Fibroblast of pulmonary artery (primary cell): ENCODE measurements at regions not wholly inside any gene's neighbourhood (a gene's known extent, or its start where the extent isn't known, plus 50 kb on each side); places are given as distances from the start of the nearest gene placed in this dataset.

Experiments used
- DNase-seq: peaks from one replicate; pipeline ENCODE4 v3.0.0-alpha.2; 2010; ENCODE audit warnings: low read depth
- H3K4me3 ChIP-seq: replicated peaks from 2 replicates; pipeline ENCODE4 v1.5.1; 2011; ENCODE audit warnings: low read depth, mild to moderate bottlenecking, control low read depth, low read length, moderate library complexity
- TF ChIP-seq, protein P1 (sequence below): IDR thresholded peaks from 2 replicates; pipeline ENCODE4 v1.5.1; 2011; ENCODE audit warnings: mild to moderate bottlenecking, control low read depth, low read length, inconsistent platforms; ENCODE audit errors: missing control alignments

DNA sequence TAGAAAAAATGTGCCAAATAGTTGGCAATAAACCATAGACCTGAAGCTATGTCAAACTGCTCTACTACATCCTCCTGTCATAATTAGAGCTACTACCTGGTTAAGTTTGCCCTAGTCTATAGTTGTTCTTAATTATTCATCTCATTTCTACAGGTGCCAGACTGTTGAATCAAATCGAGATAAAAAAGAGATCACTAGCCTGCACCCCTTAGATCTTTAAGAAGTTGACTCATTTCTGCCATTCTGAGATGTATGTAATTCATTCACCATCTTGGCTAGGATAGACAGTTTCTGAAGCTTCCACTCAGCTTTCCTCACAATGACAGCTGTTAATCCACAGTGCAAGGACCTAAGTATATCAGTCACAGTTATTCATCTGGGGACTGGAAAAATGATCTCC lies 452.1 kb upstream of the BOD1L1 start:
- TF ChIP-seq, protein P1, sequence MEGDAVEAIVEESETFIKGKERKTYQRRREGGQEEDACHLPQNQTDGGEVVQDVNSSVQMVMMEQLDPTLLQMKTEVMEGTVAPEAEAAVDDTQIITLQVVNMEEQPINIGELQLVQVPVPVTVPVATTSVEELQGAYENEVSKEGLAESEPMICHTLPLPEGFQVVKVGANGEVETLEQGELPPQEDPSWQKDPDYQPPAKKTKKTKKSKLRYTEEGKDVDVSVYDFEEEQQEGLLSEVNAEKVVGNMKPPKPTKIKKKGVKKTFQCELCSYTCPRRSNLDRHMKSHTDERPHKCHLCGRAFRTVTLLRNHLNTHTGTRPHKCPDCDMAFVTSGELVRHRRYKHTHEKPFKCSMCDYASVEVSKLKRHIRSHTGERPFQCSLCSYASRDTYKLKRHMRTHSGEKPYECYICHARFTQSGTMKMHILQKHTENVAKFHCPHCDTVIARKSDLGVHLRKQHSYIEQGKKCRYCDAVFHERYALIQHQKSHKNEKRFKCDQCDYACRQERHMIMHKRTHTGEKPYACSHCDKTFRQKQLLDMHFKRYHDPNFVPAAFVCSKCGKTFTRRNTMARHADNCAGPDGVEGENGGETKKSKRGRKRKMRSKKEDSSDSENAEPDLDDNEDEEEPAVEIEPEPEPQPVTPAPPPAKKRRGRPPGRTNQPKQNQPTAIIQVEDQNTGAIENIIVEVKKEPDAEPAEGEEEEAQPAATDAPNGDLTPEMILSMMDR = no peak
- DNase-seq = no peak
- no peak overlapping the region for H3K4me3 ChIP-seq

DNA sequence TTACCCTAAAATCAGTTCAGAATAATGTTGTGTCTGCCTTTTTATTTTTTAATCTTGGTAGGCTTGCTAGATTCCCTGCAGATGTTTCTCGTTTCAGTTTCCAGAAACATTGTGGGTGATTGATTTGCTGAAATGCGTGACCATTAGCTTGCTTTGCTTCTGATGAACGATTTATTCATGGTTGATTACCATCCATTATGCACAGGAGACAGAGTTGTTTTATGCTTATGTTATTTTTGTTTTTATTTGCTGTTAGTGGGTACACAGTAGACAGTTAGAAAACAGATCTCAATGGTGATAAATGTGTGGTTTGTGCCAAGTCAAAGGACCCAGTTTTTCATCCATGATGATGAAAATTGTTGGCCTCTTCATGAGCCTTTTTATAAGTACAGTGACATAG lies 455.6 kb upstream of the BOD1L1 start:
- no peak overlapping the region for H3K4me3 ChIP-seq
- DNase-seq = no peak
- TF ChIP-seq, protein P1 = no peak

DNA sequence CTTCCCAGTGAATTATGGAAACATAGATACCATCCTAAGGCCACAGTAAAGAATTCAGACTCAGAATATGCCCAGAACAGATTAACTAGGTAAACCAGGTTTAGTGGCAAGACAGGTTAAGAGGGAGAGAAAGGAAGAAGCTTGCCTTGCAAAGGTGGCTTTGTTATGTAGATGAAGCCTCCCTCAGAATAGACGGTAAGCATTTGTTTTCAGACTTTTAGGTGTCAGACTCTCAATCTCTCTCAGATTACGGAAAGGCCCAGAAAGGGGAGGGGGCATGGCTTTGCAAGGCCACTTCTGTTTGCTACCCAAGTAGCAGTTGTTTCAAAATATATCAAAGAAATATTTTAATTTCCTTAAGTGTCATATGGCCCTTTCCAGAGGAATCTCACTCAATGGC lies 457.1 kb upstream of the BOD1L1 start:
- H3K4me3 ChIP-seq = no peak overlapping the region
- no peak for DNase-seq
- TF ChIP-seq, protein P1 = no peak

DNA sequence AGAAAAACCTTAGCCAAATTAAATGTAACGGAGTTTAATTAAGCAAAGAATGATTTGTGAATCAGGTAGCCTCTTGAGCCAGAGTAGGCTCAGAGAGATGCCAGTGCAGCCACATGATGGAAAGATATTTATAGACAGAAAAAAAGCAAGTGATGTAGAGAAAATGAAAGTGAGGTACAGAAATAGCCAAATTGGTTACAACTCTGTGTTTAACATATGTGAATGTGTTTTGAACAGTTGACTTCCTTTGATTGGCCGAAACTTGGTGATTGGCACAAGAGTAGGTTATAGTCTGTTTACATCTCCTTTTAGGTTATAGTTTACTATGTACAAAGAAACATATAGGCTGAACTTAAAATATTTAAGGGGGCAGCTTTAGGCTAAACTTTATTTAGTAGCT lies 459.9 kb upstream of the BOD1L1 start:
- H3K4me3 ChIP-seq = no peak overlapping the region
- no peak for DNase-seq
- TF ChIP-seq, protein P1 = no peak

DNA sequence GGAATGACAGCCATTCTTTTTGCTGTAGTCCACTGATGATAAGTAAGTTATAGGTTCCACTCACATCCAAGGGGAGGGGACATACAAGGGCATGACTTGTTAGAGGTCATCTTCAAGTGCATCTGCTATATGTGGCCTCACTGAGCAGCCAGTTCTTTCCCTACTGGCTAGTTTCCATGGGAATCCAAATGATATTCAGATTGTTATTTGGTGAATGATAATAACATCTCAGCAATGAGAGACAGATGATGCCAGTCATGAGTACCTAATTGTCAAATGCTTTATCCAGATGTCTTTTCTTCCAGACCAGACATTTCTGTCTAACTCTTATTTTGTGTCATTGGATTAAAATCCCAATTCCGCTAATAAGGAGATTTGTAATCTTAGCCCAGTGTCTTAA lies 460.4 kb upstream of the BOD1L1 start:
- DNase-seq = no peak
- TF ChIP-seq, protein P1 = no peak
- no peak overlapping the region for H3K4me3 ChIP-seq

DNA sequence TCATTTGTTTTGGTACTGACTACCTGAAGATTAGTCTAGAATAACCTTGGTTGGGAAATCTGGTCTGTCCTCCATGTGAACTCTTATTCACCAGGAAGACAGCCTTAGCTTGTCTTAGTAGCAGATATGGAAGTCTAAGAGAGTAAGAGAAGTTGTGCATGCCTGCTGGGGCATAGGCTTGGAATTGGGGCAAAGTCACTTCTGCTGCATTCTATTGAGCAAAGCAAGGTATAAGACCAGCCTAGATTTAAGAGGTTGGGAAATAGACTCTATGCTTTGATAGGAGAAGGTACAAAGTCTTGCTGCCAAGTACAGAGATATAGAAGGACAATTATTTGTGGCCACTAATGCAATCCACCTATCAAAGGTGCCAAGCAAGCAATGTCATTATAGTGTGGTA lies 464.0 kb upstream of the BOD1L1 start:
- TF ChIP-seq, protein P1 = no peak
- DNase-seq = no peak
- no peak overlapping the region for H3K4me3 ChIP-seq

DNA sequence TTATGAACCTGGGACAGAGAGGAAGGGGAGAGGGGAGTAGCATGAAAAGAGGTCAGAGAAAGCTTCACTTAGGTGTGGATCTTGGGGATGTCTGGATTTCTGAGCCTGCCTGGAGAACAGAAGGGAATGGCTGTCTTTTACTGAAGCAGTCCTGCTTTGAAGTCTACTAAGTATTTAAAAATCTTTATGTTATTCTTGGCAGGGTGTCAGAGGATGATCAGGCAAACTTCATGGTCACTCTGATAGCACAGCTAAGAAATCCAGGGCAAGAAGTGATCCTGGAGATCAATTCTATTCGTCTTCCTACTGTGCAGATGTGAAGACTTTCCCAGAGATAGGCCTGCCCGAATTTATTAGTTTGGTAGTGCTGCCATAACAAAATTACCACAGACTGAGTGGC lies 464.4 kb upstream of the BOD1L1 start:
- TF ChIP-seq, protein P1 = no peak

More for the DNA sequence above, 464.4 kb upstream of the BOD1L1 start:
- H3K4me3 ChIP-seq = no peak overlapping the region
- no peak for DNase-seq
